ENCODE measurements at regions not wholly inside any gene's neighbourhood (a gene's known extent, or its start where the extent isn't known, plus 50 kb on each side); places are given as distances from the start of the nearest gene placed in this dataset.

DNA sequence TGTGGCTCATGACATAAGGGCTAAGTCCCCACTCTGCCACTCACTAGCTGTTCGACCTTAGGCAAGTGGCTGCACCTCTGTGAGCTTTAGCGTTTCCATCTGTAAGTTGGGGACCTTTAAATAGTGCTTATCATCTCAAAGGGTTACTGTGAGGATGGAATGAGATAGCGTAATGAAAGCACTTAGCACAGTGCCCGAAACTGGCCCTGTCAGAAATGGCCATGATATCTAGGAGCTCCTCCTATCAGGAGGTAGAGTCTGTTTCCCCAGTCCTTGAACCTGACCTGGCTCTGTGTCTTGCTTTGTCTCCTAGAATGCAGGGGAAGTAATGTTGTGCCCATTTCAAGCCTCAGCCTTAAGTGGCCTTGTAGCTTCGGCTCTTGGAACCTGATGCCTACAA lies 211.0 kb downstream of the RBM19 start:
- no peak for TF ChIP-seq POLR2A (IDR thresholded peaks at IDR 0.05)
- TF ChIP-seq, protein P1, sequence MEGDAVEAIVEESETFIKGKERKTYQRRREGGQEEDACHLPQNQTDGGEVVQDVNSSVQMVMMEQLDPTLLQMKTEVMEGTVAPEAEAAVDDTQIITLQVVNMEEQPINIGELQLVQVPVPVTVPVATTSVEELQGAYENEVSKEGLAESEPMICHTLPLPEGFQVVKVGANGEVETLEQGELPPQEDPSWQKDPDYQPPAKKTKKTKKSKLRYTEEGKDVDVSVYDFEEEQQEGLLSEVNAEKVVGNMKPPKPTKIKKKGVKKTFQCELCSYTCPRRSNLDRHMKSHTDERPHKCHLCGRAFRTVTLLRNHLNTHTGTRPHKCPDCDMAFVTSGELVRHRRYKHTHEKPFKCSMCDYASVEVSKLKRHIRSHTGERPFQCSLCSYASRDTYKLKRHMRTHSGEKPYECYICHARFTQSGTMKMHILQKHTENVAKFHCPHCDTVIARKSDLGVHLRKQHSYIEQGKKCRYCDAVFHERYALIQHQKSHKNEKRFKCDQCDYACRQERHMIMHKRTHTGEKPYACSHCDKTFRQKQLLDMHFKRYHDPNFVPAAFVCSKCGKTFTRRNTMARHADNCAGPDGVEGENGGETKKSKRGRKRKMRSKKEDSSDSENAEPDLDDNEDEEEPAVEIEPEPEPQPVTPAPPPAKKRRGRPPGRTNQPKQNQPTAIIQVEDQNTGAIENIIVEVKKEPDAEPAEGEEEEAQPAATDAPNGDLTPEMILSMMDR (IDR thresholded peaks at IDR 0.05) = no peak
